Caco-2 (cell line): ENCODE measurements at regions not wholly inside any gene's neighbourhood (a gene's known extent, or its start where the extent isn't known, plus 50 kb on each side); places are given as distances from the start of the nearest gene placed in this dataset.

Experiments used
- BruUV-seq: library from RNA; stranded (reverse); fragments of 400-500 nt; replicated peaks from 2 replicates; lab custom pipeline; 2021; lab: Mats Ljungman, UMichigan
- CTCF ChIA-PET: fragments of 300-600 bp; sonication (Branson Sonifier 250); formaldehyde crosslinking; loops from one replicate; lab custom pipeline; 2022; ENCODE audit warnings: antibody characterized with exemption; lab: Charles Lee
- POLR2A ChIA-PET: fragments of 300-600 bp; sonication (Branson Sonifier 250); formaldehyde crosslinking; loops from one replicate; lab custom pipeline; 2022; ENCODE audit warnings: antibody characterized with exemption; lab: Charles Lee
- DNase-seq, 2 experiments: peaks; one replicate each; pipeline versions ENCODE4 v3.0.0 to v3.0.0-alpha.2; 2020 to 2022
- H3K27me3 ChIP-seq: replicated peaks from 2 replicates; pipeline ENCODE4 v1.6.0; 2011; ENCODE audit warnings: low read length; ENCODE audit not compliant: control insufficient read depth, insufficient read depth
- H3K36me3 ChIP-seq: 2 replicates; pipeline ENCODE4 v1.5.1; 2011; ENCODE audit warnings: low read length; ENCODE audit not compliant: control insufficient read depth, insufficient read depth
- H3K4me1 ChIP-seq: fragments of 250-450 bp; sonication (Bioruptor Pico); 2 replicates; pipeline ENCODE4 v1.5.1; 2020; ENCODE audit warnings: mild to moderate bottlenecking
- H3K4me3 ChIP-seq: 2 replicates; pipeline ENCODE4 v1.5.1; 2011; ENCODE audit warnings: low read depth, mild to moderate bottlenecking, control low read depth, low read length
- H3K9me3 ChIP-seq: fragments of 250-450 bp; sonication (Bioruptor Pico); 2 replicates; pipeline ENCODE4 v1.5.1; 2020; ENCODE audit warnings: mild to moderate bottlenecking, moderate library complexity
- H3K27ac Mint-ChIP-seq: one replicate; pipeline ENCODE4 v1.8.0; 2022; ENCODE audit warnings: mixed read lengths; ENCODE audit not compliant: unreplicated experiment
- H3K27me3 Mint-ChIP-seq: one replicate; pipeline ENCODE4 v1.8.0; 2022; ENCODE audit warnings: mixed read lengths; ENCODE audit not compliant: insufficient read depth, unreplicated experiment
- H3K36me3 Mint-ChIP-seq: one replicate; pipeline ENCODE4 v1.8.0; 2022; ENCODE audit warnings: mild to moderate bottlenecking, mixed read lengths; ENCODE audit not compliant: insufficient read depth, unreplicated experiment
- H3K4me1 Mint-ChIP-seq: one replicate; pipeline ENCODE4 v1.8.0; 2022; ENCODE audit warnings: low read depth, mixed read lengths; ENCODE audit not compliant: unreplicated experiment
- H3K4me3 Mint-ChIP-seq: one replicate; pipeline ENCODE4 v1.8.0; 2022; ENCODE audit warnings: mild to moderate bottlenecking, moderate library complexity, mixed read lengths; ENCODE audit not compliant: unreplicated experiment
- H3K9me3 Mint-ChIP-seq: one replicate; pipeline ENCODE4 v1.8.0; 2022; ENCODE audit warnings: mixed read lengths; ENCODE audit not compliant: unreplicated experiment
- CTCF ChIP-seq, 2 experiments: fragments of 200-600 bp in 1 of 2; IDR thresholded peaks; 1 replicate in 1 of 2; 2 replicates in 1 of 2; pipeline versions ENCODE4 v1.5.1 to v1.8.0; 2011 to 2022; ENCODE audit warnings: antibody characterized with exemption in 1 of 2, control low read depth in 1 of 2, inconsistent platforms in 1 of 2, low read depth in 1 of 2, low read length in 1 of 2, mild to moderate bottlenecking in 1 of 2, moderate library complexity in 1 of 2; ENCODE audit not compliant: insufficient read depth in 1 of 2, severe bottlenecking in 1 of 2, unreplicated experiment in 1 of 2
- intact Hi-C: fragments of 100-400 bp; cut with micrococcal nuclease; formaldehyde crosslinking; loops from one replicate; pipeline ENCODE4 v1.10.0; 2022; ENCODE audit not compliant: unreplicated experiment

GRCh38 chr9:87436716-87437115 lies 61.0 kb upstream of the DAPK1 start:
- POLR2A ChIA-PET, result no interaction called here
- H3K4me1 ChIP-seq, result no peaks in the 10 kb centered on the region
- TF ChIP-seq CTCF (IDR thresholded peaks at IDR 0.05; ENCODE audit: insufficient read depth in 1 of 2, low read depth in 1 of 2, low read length in 1 of 2, severe bottlenecking in 1 of 2, unreplicated experiment in 1 of 2), result no peak
- no peaks in the 10 kb centered on the region for H3K36me3 ChIP-seq
- H3K27me3 Mint-ChIP-seq, result no peaks in the 10 kb centered on the region
- no peak overlapping the region for H3K27ac Mint-ChIP-seq
- intact Hi-C loops, result no loop called here
- no peaks in the 10 kb centered on the region for H3K4me1 Mint-ChIP-seq
- no peak overlapping the region for H3K4me3 ChIP-seq
- DNase-seq, result no peak
- H3K9me3 Mint-ChIP-seq, result no peaks in the 10 kb centered on the region
- no peaks in the 10 kb centered on the region for H3K36me3 Mint-ChIP-seq
- H3K9me3 ChIP-seq, result no peaks in the 10 kb centered on the region
- H3K27me3 ChIP-seq, result no peaks in the 10 kb centered on the region
- no peak overlapping the region for H3K4me3 Mint-ChIP-seq
- CTCF ChIA-PET, result no interaction called here
- BruUV-seq, result no TSS peak

- no peak overlapping the region for H3K4me3 ChIP-seq
- no peak overlapping the region for H3K4me3 Mint-ChIP-seq
- BruUV-seq, result no TSS peak
- intact Hi-C loops, result no loop called here
- CTCF ChIA-PET, result no interaction called here
- POLR2A ChIA-PET, result no interaction called here
- no peaks in the 10 kb centered on the region for H3K4me1 ChIP-seq
- no peaks in the 10 kb centered on the region for H3K9me3 ChIP-seq
- no peaks in the 10 kb centered on the region for H3K27me3 Mint-ChIP-seq
- no peaks in the 10 kb centered on the region for H3K36me3 Mint-ChIP-seq
- no peak for DNase-seq
- H3K27me3 ChIP-seq, result no peaks in the 10 kb centered on the region
- no peaks in the 10 kb centered on the region for H3K4me1 Mint-ChIP-seq
- no peak for TF ChIP-seq CTCF (IDR thresholded peaks at IDR 0.05; ENCODE audit: insufficient read depth in 1 of 2, low read depth in 1 of 2, low read length in 1 of 2, severe bottlenecking in 1 of 2, unreplicated experiment in 1 of 2)
- H3K9me3 Mint-ChIP-seq, result no peaks in the 10 kb centered on the region
- no peak overlapping the region for H3K27ac Mint-ChIP-seq
- no peaks in the 10 kb centered on the region for H3K36me3 ChIP-seq
Measured at GRCh38 chr9:87437966-87438365, 59.7 kb upstream of the DAPK1 start.

GRCh38 chr9:87441251-87441650 lies 56.4 kb upstream of the DAPK1 start:
- TF ChIP-seq CTCF (IDR thresholded peaks at IDR 0.05; ENCODE audit: insufficient read depth in 1 of 2, low read depth in 1 of 2, low read length in 1 of 2, severe bottlenecking in 1 of 2, unreplicated experiment in 1 of 2), result no peak
- DNase-seq, result no peak
- Mint-ChIP-seq H3K27me3 (no peaks in the 10 kb centered on the region), H3K9me3 (no peaks in the 10 kb centered on the region), H3K36me3 (no peaks in the 10 kb centered on the region), H3K27ac (no peak overlapping the region), H3K4me3 (no peak overlapping the region), H3K4me1 (no peaks in the 10 kb centered on the region)
- no peaks in the 10 kb centered on the region for H3K4me1 ChIP-seq
- intact Hi-C loops, result no loop called here
- ChIA-PET CTCF (no interaction called here), POLR2A (no interaction called here)
- no peak overlapping the region for H3K4me3 ChIP-seq
- no TSS peak for BruUV-seq
- no peaks in the 10 kb centered on the region for H3K36me3 ChIP-seq
- no peaks in the 10 kb centered on the region for H3K27me3 ChIP-seq
- H3K9me3 ChIP-seq, result no peaks in the 10 kb centered on the region
